OCI-LY3 (cell line): ENCODE measurements at regions not wholly inside any gene's neighbourhood (a gene's known extent, or its start where the extent isn't known, plus 50 kb on each side); places are given as distances from the start of the nearest gene placed in this dataset.

Source experiments
- H2AFZ ChIP-seq: fragments of 200-600, 300-600 bp; shearing (Covaris generic); 2 replicates; pipeline ENCODE4 v1.6.0; 2014; ENCODE audit warnings: antibody characterized with exemption, low read depth, low read length
- H3K27ac ChIP-seq: fragments of 200-600, 300-600 bp; sonication (generic); 2 replicates; pipeline ENCODE4 v1.5.1; 2014; ENCODE audit warnings: mild to moderate bottlenecking, low read length, moderate library complexity, mixed read lengths
- H3K27me3 ChIP-seq: fragments of 200-600, 300-600 bp; sonication (generic); 2 replicates; pipeline ENCODE4 v1.6.1; 2014; ENCODE audit warnings: low read depth, low read length, mixed read lengths
- H3K36me3 ChIP-seq: fragments of 200-600, 300-600 bp; sonication (generic); replicated peaks from 2 replicates; pipeline ENCODE3; 2014; ENCODE audit warnings: low read depth, low read length, mixed read lengths
- H3K4me1 ChIP-seq: fragments of 300-600, 200-600 bp; sonication (generic); 2 replicates; pipeline ENCODE4 v1.6.1; 2014; ENCODE audit warnings: low read length, mixed read lengths
- H3K4me2 ChIP-seq: fragments of 200-600, 300-600 bp; sonication (generic); 2 replicates; pipeline ENCODE4 v1.6.1; 2014; ENCODE audit warnings: low read length, mixed read lengths
- H3K4me3 ChIP-seq: fragments of 300-600, 200-600 bp; sonication (generic); 2 replicates; pipeline ENCODE4 v1.5.1; 2014; ENCODE audit warnings: antibody characterized with exemption, mild to moderate bottlenecking, low read length, moderate library complexity
- H3K79me2 ChIP-seq: fragments of 300-600, 200-600 bp; shearing (Covaris generic); 2 replicates; pipeline ENCODE4 v1.6.1; 2014; ENCODE audit warnings: mild to moderate bottlenecking, low read length, mixed read lengths
- H3K9ac ChIP-seq: fragments of 300-600, 200-600 bp; shearing (Covaris generic); 2 replicates; pipeline ENCODE4 v1.6.0; 2014; ENCODE audit warnings: mild to moderate bottlenecking, low read length, moderate library complexity
- H3K9me3 ChIP-seq: fragments of 200-600, 300-600 bp; shearing (Covaris generic); 2 replicates; pipeline ENCODE4 v1.6.1; 2014; ENCODE audit warnings: low read length, mixed read lengths; ENCODE audit not compliant: insufficient read depth
- H4K20me1 ChIP-seq: fragments of 200-600, 300-600 bp; sonication (generic); 2 replicates; pipeline ENCODE4 v1.6.1; 2016; ENCODE audit warnings: low read length, mixed read lengths; ENCODE audit not compliant: insufficient read depth
- EZH2phosphoT487 ChIP-seq: fragments of 200-600 bp; shearing (Covaris generic); IDR thresholded peaks from 2 replicates; pipeline ENCODE4 v1.6.1; 2018; ENCODE audit warnings: antibody characterized with exemption, mixed run types, low read depth
- TF ChIP-seq, protein P1 (sequence below): fragments of 200-600, 300-600 bp; sonication (generic); IDR thresholded peaks from 2 replicates; pipeline ENCODE4 v1.5.1; 2014; ENCODE audit warnings: antibody characterized with exemption, low read length, low read depth

DNA sequence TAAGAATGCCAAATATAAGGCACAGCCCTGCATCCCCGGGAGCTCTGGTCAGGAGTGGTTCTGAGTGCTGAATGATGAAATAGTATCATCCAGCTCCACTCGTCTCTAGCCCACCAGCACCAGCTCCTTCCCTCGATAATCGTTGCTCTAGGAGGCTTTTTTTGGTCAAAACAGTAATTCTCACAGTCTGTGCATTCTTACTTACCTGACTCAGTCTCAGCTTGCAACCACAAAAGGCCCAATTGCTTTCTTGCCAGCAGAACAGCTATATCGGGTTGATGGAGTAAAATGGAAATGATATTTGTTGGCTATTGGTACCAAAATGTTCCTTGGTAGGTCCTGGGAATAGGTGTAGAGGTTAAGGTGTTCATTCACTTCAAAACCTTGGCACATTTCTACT lies 94.8 kb downstream of the BMP4 start:
- no peak overlapping the region for H2AFZ ChIP-seq

GRCh38 chr14:53858345-53858684 lies 98.3 kb downstream of the BMP4 start:
- Histone ChIP-seq H4K20me1 (no peaks in the 10 kb centered on the region), H3K27me3 (no peaks in the 10 kb centered on the region), H3K4me2 (no peak overlapping the region), H3K9me3 (no peaks in the 10 kb centered on the region), H3K36me3 (no peaks in the 10 kb centered on the region), H2AFZ (no peak overlapping the region), H3K4me3 (no peak overlapping the region), H3K9ac (no peak overlapping the region), H3K4me1 (no peaks in the 10 kb centered on the region), H3K79me2 (no peaks in the 10 kb centered on the region), H3K27ac (no peak overlapping the region)
- no peak for TF ChIP-seq EZH2phosphoT487
- TF ChIP-seq, protein P1, sequence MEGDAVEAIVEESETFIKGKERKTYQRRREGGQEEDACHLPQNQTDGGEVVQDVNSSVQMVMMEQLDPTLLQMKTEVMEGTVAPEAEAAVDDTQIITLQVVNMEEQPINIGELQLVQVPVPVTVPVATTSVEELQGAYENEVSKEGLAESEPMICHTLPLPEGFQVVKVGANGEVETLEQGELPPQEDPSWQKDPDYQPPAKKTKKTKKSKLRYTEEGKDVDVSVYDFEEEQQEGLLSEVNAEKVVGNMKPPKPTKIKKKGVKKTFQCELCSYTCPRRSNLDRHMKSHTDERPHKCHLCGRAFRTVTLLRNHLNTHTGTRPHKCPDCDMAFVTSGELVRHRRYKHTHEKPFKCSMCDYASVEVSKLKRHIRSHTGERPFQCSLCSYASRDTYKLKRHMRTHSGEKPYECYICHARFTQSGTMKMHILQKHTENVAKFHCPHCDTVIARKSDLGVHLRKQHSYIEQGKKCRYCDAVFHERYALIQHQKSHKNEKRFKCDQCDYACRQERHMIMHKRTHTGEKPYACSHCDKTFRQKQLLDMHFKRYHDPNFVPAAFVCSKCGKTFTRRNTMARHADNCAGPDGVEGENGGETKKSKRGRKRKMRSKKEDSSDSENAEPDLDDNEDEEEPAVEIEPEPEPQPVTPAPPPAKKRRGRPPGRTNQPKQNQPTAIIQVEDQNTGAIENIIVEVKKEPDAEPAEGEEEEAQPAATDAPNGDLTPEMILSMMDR: no peak

More for the DNA sequence above, 94.8 kb downstream of the BMP4 start:
- H3K36me3 ChIP-seq: no peaks in the 10 kb centered on the region
- no peaks in the 10 kb centered on the region for H3K27me3 ChIP-seq
- H3K9ac ChIP-seq: no peak overlapping the region
- TF ChIP-seq, protein P1: no peak
- TF ChIP-seq EZH2phosphoT487: no peak
- H3K4me3 ChIP-seq: no peak overlapping the region
- no peaks in the 10 kb centered on the region for H3K9me3 ChIP-seq
- H3K79me2 ChIP-seq: no peaks in the 10 kb centered on the region
- no peaks in the 10 kb centered on the region for H3K4me1 ChIP-seq
- no peaks in the 10 kb centered on the region for H4K20me1 ChIP-seq
- H3K4me2 ChIP-seq: no peak overlapping the region
- no peak overlapping the region for H3K27ac ChIP-seq

GRCh38 chr14:53857625-53858344 lies 98.8 kb downstream of the BMP4 start:
- Histone ChIP-seq H3K27me3 (no peaks in the 10 kb centered on the region), H3K9me3 (no peaks in the 10 kb centered on the region), H2AFZ (no peak overlapping the region), H3K79me2 (no peaks in the 10 kb centered on the region), H3K27ac (no peak overlapping the region), H4K20me1 (no peaks in the 10 kb centered on the region), H3K36me3 (no peaks in the 10 kb centered on the region), H3K4me1 (no peaks in the 10 kb centered on the region), H3K4me2 (no peak overlapping the region), H3K9ac (no peak overlapping the region), H3K4me3 (no peak overlapping the region)
- TF ChIP-seq, protein P1: no peak
- no peak for TF ChIP-seq EZH2phosphoT487

GRCh38 chr14:53855574-53855973 lies 101.1 kb downstream of the BMP4 start:
- no peak for TF ChIP-seq EZH2phosphoT487
- TF ChIP-seq, protein P1: no peak
- H3K36me3 ChIP-seq: no peaks in the 10 kb centered on the region
- H3K4me1 ChIP-seq: no peaks in the 10 kb centered on the region
- no peak overlapping the region for H3K4me3 ChIP-seq
- H3K27me3 ChIP-seq: no peaks in the 10 kb centered on the region
- H4K20me1 ChIP-seq: no peaks in the 10 kb centered on the region
- H3K4me2 ChIP-seq: no peak overlapping the region
- H3K27ac ChIP-seq: no peak overlapping the region
- H3K9ac ChIP-seq: no peak overlapping the region
- no peak overlapping the region for H2AFZ ChIP-seq
- no peaks in the 10 kb centered on the region for H3K79me2 ChIP-seq
- no peaks in the 10 kb centered on the region for H3K9me3 ChIP-seq
